ENCODE measurements at regions not wholly inside any gene's neighbourhood (a gene's known extent, or its start where the extent isn't known, plus 50 kb on each side); places are given as distances from the start of the nearest gene placed in this dataset.

DNA sequence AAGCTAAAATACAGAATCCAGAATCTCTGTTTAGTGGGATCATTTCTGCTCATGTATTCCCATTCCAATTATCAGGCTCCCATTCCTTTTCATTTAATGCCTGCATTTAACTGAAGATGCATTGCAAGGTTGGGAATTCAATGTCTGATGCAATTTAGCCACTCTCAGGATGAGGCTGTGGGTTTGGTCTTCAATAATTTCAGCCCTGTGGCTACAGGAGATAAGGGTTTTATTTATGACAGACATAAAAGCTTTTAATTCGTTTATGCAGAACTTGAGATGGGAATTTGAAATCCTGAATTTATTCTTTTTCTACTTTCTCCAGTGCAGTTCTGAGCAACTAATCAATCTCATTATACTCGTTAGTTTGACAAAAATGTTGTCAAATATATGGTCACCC lies 1225.9 kb downstream of the PCDH18 start:
- H3K36me3 Mint-ChIP-seq (ENCODE audit: low read depth) = no peaks in the 10 kb centered on the region
- H3K4me3 Mint-ChIP-seq = no peak overlapping the region
- H3K4me1 Mint-ChIP-seq = no peaks in the 10 kb centered on the region
- no peak overlapping the region for H3K27ac Mint-ChIP-seq
- TF ChIP-seq, protein P1, sequence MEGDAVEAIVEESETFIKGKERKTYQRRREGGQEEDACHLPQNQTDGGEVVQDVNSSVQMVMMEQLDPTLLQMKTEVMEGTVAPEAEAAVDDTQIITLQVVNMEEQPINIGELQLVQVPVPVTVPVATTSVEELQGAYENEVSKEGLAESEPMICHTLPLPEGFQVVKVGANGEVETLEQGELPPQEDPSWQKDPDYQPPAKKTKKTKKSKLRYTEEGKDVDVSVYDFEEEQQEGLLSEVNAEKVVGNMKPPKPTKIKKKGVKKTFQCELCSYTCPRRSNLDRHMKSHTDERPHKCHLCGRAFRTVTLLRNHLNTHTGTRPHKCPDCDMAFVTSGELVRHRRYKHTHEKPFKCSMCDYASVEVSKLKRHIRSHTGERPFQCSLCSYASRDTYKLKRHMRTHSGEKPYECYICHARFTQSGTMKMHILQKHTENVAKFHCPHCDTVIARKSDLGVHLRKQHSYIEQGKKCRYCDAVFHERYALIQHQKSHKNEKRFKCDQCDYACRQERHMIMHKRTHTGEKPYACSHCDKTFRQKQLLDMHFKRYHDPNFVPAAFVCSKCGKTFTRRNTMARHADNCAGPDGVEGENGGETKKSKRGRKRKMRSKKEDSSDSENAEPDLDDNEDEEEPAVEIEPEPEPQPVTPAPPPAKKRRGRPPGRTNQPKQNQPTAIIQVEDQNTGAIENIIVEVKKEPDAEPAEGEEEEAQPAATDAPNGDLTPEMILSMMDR (IDR thresholded peaks at IDR 0.05; ENCODE audit: unreplicated experiment in 3 of 3) = no peak
- no peaks in the 10 kb centered on the region for H3K9me3 Mint-ChIP-seq
- H3K27me3 Mint-ChIP-seq (ENCODE audit: low read depth) = no peaks in the 10 kb centered on the region

DNA sequence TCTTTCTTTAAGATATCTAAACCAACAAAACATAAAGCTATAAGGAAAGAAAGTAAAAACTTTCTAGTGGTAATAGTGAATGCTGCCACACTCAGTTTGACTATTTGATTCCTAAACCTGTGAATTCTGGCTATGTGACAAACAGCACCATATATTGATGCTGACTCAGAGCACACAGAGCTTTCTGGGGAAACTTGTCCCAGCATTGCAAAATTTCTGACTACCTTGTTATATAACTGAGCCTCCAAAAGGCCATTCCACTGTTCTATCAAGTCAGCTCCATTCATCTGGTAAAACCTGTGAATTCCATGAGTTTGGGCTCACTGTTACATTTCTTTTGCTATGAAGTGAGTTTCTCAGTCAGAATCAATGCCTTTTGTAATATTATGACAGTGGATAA lies 1229.7 kb downstream of the PCDH18 start:
- H3K36me3 Mint-ChIP-seq (ENCODE audit: low read depth) = no peaks in the 10 kb centered on the region
- no peaks in the 10 kb centered on the region for H3K4me1 Mint-ChIP-seq
- H3K4me3 Mint-ChIP-seq = no peak overlapping the region

DNA sequence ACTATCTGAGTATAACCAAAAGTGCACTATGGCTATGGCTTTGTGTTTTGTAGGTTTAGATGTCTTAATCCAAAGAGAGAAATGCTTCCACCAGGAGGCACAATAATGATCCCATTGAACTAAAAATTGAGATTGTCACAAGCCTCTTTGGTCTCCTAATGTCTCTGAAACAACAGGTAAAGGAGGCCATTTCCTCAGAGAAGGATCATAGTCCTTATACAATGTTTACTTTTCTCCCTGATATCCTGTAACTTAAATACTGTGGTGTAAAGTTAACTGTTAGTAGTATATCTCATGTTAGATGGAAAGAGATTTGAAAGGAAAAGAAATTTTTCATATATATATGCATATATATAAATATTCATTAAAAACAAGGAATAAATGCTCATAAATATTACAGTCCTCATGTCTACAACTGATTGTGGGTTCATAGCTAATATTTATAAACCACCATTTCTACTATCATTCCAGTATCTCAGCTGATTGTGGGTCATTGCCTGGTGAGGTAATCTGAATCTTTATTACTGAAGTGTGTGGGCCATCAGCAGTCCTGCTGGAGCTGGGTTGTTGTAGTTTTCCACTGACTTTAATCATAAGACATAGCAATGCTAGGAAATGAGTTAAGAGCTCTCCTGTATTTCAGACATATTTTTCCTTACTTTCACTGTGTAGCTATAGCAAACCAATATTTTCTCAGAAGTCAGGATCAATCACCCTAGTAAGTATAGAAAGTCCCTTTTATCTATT lies 1230.4 kb downstream of the PCDH18 start:
- H3K9me3 Mint-ChIP-seq = no peaks in the 10 kb centered on the region
- TF ChIP-seq, protein P1 (IDR thresholded peaks at IDR 0.05; ENCODE audit: unreplicated experiment in 3 of 3) = no peak
- H3K4me3 Mint-ChIP-seq = no peak overlapping the region
- no peaks in the 10 kb centered on the region for H3K4me1 Mint-ChIP-seq
- no peaks in the 10 kb centered on the region for H3K36me3 Mint-ChIP-seq (ENCODE audit: low read depth)
- peaks cover 3% of the 10 kb centered on the region for H3K27me3 Mint-ChIP-seq (ENCODE audit: low read depth)
- no peak overlapping the region for H3K27ac Mint-ChIP-seq

More for the DNA sequence above, 1229.7 kb downstream of the PCDH18 start:
- Mint-ChIP-seq H3K27ac (no peak overlapping the region), H3K9me3 (no peaks in the 10 kb centered on the region), H3K27me3 (ENCODE audit: low read depth) (peaks cover 3% of the 10 kb centered on the region)
- TF ChIP-seq, protein P1 (IDR thresholded peaks at IDR 0.05; ENCODE audit: unreplicated experiment in 3 of 3) = no peak

DNA sequence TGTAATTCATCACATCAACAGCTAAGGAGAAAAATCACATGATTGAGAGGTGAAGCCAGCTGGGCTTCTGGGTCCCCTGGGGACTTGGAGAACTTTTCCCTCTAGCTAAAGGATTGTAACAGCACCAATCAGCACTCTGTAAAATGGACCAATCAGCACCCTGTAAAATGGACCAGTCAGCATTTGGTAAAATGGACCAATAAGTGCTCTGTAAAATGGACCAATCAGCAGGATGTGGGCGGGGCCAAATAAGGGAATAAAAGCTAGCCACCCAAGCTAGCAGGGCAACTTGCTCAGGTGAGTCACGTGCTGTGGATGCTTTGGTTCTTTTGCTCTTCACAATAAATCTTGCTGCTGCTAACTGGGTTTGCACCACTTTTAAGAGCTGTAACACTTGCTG lies 1248.3 kb downstream of the PCDH18 start:
- no peaks in the 10 kb centered on the region for H3K27me3 Mint-ChIP-seq (ENCODE audit: low read depth)
- no peak overlapping the region for H3K27ac Mint-ChIP-seq
- TF ChIP-seq, protein P1 (IDR thresholded peaks at IDR 0.05; ENCODE audit: unreplicated experiment in 3 of 3) = no peak
- H3K36me3 Mint-ChIP-seq (ENCODE audit: low read depth) = no peaks in the 10 kb centered on the region
- no peak overlapping the region for H3K4me3 Mint-ChIP-seq
- H3K9me3 Mint-ChIP-seq = no peaks in the 10 kb centered on the region
- H3K4me1 Mint-ChIP-seq = no peaks in the 10 kb centered on the region

DNA sequence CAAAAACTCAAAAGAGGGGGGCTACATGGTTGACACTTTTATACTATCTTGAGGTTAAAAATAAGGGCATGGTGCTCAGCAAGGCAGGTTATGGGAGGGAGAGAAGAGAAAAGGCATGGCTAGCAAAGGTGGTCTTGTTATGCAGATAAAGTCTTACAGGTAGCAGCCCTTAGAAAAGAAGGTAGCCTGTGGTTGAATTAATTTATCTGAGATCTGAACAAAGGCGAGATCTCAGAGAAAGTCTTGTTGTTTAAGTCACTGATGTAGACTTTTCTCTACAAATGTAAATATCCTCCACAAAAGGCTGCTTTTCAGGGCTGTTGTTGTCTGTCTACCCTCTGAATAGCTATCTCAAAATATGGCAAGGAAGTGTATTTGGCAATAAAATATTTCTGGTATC lies 1250.4 kb downstream of the PCDH18 start:
- peak overlapping the region in 1 of 3 experiments; percentile 43 for H3K27ac Mint-ChIP-seq

More for the DNA sequence above, 1250.4 kb downstream of the PCDH18 start:
- Mint-ChIP-seq H3K9me3 (no peaks in the 10 kb centered on the region), H3K36me3 (ENCODE audit: low read depth) (no peaks in the 10 kb centered on the region), H3K4me1 (no peaks in the 10 kb centered on the region), H3K4me3 (no peak overlapping the region), H3K27me3 (ENCODE audit: low read depth) (no peaks in the 10 kb centered on the region)
- TF ChIP-seq, protein P1 (IDR thresholded peaks at IDR 0.05; ENCODE audit: unreplicated experiment in 3 of 3) = no peak

Data from nephron (organoid).